GM12873 (cell line): ENCODE measurements at regions not wholly inside any gene's neighbourhood (a gene's known extent, or its start where the extent isn't known, plus 50 kb on each side); places are given as distances from the start of the nearest gene placed in this dataset.

Experiments used
- CTCF ChIP-seq: IDR thresholded peaks from 2 replicates; pipeline ENCODE4 v1.5.1; 2012; ENCODE audit warnings: low read depth, mild to moderate bottlenecking, moderate library complexity, low read length, control low read depth; ENCODE audit not compliant: insufficient read depth; ENCODE audit errors: missing control alignments

- no peak for TF ChIP-seq CTCF
Measured at GRCh38 chr11:25527841-25528240, 804.1 kb upstream of the ANO3 start.

- no peak for TF ChIP-seq CTCF
Measured at GRCh38 chr11:25529572-25529971, 802.4 kb upstream of the ANO3 start.

- no peak for TF ChIP-seq CTCF
Measured at GRCh38 chr11:25535467-25536272, 796.3 kb upstream of the ANO3 start.

- no peak for TF ChIP-seq CTCF
Measured at GRCh38 chr11:25536289-25536688, 795.6 kb upstream of the ANO3 start.

- no peak for TF ChIP-seq CTCF
Measured at GRCh38 chr11:25537393-25537792, 794.5 kb upstream of the ANO3 start.

GRCh38 chr11:25547292-25547691 is 784.6 kb upstream of the ANO3 start:
- no peak for TF ChIP-seq CTCF

- TF ChIP-seq CTCF, result no peak
Measured at GRCh38 chr11:25562417-25562816, 769.5 kb upstream of the ANO3 start.
